Type B pancreatic cell (in vitro differentiated cells): ENCODE measurements at regions not wholly inside any gene's neighbourhood (a gene's known extent, or its start where the extent isn't known, plus 50 kb on each side); places are given as distances from the start of the nearest gene placed in this dataset.

Source experiments
- DNase-seq: peaks from one replicate; pipeline ENCODE4 v3.0.0; 2021; ENCODE audit warnings: mixed read lengths; ENCODE audit not compliant: unreplicated experiment; ENCODE audit errors: extremely low spot score
- H3K27ac Mint-ChIP-seq: 2 replicates; pipeline ENCODE4 v1.8.0; 2021; ENCODE audit warnings: mild to moderate bottlenecking, mixed read lengths
- H3K27me3 Mint-ChIP-seq: 2 replicates; pipeline ENCODE4 v1.8.0; 2021; ENCODE audit warnings: mixed read lengths
- H3K36me3 Mint-ChIP-seq: 2 replicates; pipeline ENCODE4 v1.8.0; 2021; ENCODE audit warnings: mixed read lengths
- H3K4me1 Mint-ChIP-seq: one replicate; pipeline ENCODE4 v1.8.0; 2021; ENCODE audit warnings: mixed read lengths; ENCODE audit not compliant: unreplicated experiment
- H3K4me3 Mint-ChIP-seq: 2 replicates; pipeline ENCODE4 v1.8.0; 2021; ENCODE audit warnings: mild to moderate bottlenecking, mixed read lengths
- H3K9me3 Mint-ChIP-seq: 2 replicates; pipeline ENCODE4 v1.8.0; 2021; ENCODE audit warnings: mixed read lengths
- TF ChIP-seq, protein P1 (sequence below): fragments of 200-600 bp; sonication (generic); conservative IDR thresholded peaks from 2 replicates; pipeline ENCODE4 v1.5.0; 2021; ENCODE audit warnings: antibody characterized with exemption, mild to moderate bottlenecking

DNA sequence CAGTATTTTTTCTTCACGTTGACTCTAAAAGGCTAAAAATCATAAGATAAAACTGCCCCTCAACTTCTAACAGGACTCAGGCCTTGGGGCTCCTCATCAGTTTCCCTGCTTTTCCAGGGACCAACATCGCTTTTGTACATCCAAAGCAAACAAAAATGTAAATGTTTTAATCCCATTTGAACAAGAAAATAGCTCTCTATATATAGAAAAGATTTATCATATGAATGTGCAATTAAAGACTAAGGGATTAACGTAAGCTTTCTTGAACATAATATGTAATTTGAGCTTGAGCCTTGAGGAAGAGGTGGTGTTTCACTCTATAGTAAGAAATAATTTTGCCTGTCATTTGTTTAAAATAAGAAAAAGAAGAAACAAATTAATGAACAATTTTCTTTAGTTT, 547.2 kb upstream of the ACO1 start:
- H3K36me3 Mint-ChIP-seq = no peaks in the 10 kb centered on the region
- H3K4me3 Mint-ChIP-seq = no peak overlapping the region
- no peak overlapping the region for H3K27ac Mint-ChIP-seq
- TF ChIP-seq, protein P1, sequence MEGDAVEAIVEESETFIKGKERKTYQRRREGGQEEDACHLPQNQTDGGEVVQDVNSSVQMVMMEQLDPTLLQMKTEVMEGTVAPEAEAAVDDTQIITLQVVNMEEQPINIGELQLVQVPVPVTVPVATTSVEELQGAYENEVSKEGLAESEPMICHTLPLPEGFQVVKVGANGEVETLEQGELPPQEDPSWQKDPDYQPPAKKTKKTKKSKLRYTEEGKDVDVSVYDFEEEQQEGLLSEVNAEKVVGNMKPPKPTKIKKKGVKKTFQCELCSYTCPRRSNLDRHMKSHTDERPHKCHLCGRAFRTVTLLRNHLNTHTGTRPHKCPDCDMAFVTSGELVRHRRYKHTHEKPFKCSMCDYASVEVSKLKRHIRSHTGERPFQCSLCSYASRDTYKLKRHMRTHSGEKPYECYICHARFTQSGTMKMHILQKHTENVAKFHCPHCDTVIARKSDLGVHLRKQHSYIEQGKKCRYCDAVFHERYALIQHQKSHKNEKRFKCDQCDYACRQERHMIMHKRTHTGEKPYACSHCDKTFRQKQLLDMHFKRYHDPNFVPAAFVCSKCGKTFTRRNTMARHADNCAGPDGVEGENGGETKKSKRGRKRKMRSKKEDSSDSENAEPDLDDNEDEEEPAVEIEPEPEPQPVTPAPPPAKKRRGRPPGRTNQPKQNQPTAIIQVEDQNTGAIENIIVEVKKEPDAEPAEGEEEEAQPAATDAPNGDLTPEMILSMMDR = no peak
- H3K27me3 Mint-ChIP-seq = no peaks in the 10 kb centered on the region
- H3K9me3 Mint-ChIP-seq = no peaks in the 10 kb centered on the region
- no peaks in the 10 kb centered on the region for H3K4me1 Mint-ChIP-seq
- DNase-seq = no peak

DNA sequence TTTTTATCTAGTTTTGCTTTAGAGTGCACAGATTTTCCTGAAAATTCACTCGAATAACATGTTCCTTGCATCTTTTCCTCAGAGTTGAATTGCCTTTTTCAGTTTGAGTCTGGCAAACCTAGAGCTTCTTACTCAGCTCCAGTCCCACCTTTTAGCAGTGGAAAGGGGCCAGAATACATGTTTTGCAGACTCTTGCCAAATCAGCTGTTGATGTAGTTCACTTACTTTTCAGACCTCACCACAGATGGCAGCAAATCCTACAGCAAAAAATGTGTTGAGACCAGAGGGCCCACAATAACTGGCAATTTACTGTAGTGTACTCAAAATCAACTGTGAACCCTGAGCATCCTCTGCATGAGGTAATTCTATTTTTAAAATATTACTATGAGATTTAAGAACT, 545.2 kb upstream of the ACO1 start:
- Mint-ChIP-seq H3K9me3 (no peaks in the 10 kb centered on the region), H3K4me3 (no peak overlapping the region), H3K27ac (no peak overlapping the region), H3K27me3 (no peaks in the 10 kb centered on the region), H3K36me3 (no peaks in the 10 kb centered on the region), H3K4me1 (no peaks in the 10 kb centered on the region)
- DNase-seq = no peak
- TF ChIP-seq, protein P1 = no peak

DNA sequence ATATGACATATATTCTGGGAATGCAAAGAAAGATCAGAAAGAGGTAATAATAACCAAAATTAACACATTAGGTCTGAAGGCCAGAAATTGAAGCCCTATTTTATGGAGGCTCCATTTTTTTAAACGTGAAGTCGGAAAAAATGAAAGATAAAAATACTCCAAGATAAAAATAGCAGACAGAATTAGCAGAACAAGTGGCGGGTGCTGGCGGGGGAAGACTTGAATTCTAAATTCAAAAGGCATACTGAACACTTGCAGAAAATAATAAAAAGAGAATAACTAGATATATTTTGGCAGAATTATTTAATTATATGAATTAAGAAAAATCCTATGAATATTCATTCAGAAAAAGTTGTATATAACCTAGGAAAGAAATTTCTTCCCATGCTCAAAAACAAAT, 543.7 kb upstream of the ACO1 start:
- H3K4me1 Mint-ChIP-seq = no peaks in the 10 kb centered on the region
- H3K36me3 Mint-ChIP-seq = no peaks in the 10 kb centered on the region
- no peaks in the 10 kb centered on the region for H3K27me3 Mint-ChIP-seq
- H3K4me3 Mint-ChIP-seq = no peak overlapping the region
- no peak overlapping the region for H3K27ac Mint-ChIP-seq
- TF ChIP-seq, protein P1 = no peak
- no peaks in the 10 kb centered on the region for H3K9me3 Mint-ChIP-seq
- DNase-seq = no peak

DNA sequence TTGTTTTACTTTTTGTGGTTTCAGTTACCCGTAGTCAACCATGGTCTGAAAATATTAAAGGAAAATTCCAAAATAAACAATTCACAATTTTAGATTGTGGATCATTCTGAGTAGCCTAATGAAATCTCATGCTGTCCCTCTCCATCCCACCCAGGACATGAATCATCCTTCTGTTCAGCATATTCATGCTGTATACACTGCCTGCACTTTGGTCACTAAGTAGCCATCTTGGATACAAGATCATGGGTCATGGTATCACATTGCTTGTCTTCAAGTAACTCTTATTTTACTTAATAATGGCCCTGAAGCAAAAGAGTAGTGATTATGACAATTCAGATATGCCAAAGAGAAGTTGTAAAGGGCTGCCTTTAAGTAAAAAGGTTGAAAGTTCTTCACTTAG, 536.5 kb upstream of the ACO1 start:
- Mint-ChIP-seq H3K4me1 (no peaks in the 10 kb centered on the region), H3K27me3 (no peaks in the 10 kb centered on the region), H3K4me3 (no peak overlapping the region), H3K36me3 (no peaks in the 10 kb centered on the region), H3K9me3 (no peaks in the 10 kb centered on the region), H3K27ac (no peak overlapping the region)
- DNase-seq = no peak
- TF ChIP-seq, protein P1 = no peak

DNA sequence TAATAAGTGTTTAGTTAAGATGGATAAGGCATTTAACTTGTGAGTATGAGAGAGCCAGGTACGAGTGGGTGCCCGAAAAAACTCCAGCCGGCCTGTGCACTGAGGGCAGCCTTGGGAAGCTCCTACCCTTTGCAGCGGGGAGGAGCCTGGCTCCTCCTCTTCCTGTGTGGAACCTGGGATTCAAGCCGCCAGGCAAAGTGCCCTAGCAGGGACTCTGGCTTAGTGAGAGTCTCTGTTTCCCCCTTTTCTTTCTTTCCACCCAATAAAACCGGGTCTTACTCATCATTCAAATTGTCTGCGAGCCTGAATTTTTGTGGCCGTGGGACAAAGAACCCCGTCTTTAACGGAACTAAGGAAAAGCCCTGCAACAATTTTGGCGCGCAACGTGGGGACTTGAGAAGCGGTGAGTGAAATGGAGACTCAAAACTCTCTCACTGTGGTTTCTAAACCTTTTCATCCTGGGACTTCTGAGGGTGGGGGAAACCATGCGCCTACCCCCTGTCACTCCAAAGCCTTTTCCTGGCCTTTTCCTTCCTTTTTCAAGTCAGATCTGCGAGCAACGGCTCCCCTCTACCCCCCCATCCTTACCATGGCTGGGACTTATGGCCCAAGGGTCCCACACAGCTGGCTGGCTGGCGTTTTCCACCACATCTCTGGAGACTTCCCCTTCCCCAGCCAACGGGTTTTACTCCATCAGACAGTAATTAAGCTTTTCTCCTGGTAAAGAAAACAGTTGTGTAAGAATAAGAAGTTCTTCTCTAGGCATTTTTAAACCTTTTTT, 535.7 kb upstream of the ACO1 start:
- H3K9me3 Mint-ChIP-seq = no peaks in the 10 kb centered on the region
- DNase-seq = no peak
- TF ChIP-seq, protein P1 = no peak
- H3K4me3 Mint-ChIP-seq = no peak overlapping the region
- H3K4me1 Mint-ChIP-seq = no peaks in the 10 kb centered on the region
- H3K27ac Mint-ChIP-seq = no peak overlapping the region
- H3K36me3 Mint-ChIP-seq = no peaks in the 10 kb centered on the region
- no peaks in the 10 kb centered on the region for H3K27me3 Mint-ChIP-seq
